ENCODE measurements at regions not wholly inside any gene's neighbourhood (a gene's known extent, or its start where the extent isn't known, plus 50 kb on each side); places are given as distances from the start of the nearest gene placed in this dataset.

- TF ChIP-seq SIN3A (IDR thresholded peaks at IDR 0.05; ENCODE audit: borderline replicate concordance, insufficient read depth, low read length) (no peak), REST (IDR thresholded peaks at IDR 0.05; ENCODE audit: insufficient read depth in 1 of 2, low read depth in 2 of 2, low read length in 2 of 2) (no peak), POLR2AphosphoS5 (IDR thresholded peaks at IDR 0.05; ENCODE audit: low read depth, low read length) (no peak), TAF1 (IDR thresholded peaks at IDR 0.05; ENCODE audit: borderline replicate concordance, insufficient read depth, low read length) (no peak)
Measured at GRCh38 chr13:40434516-40435397, 231.7 kb downstream of the FOXO1 start.

Measured in PFSK-1 (cell line).